Lower leg skin (tissue), 3 donors: ENCODE measurements at regions not wholly inside any gene's neighbourhood (a gene's known extent, or its start where the extent isn't known, plus 50 kb on each side); places are given as distances from the start of the nearest gene placed in this dataset.

ENCODE experiments used
- CTCF ChIP-seq, 3 donors: fragments of 450-650 bp; IDR thresholded peaks; one replicate each; pipeline ENCODE4 v1.5.1; 2016; ENCODE audit warnings: antibody characterized with exemption in 3 of 3, mild to moderate bottlenecking in 3 of 3, moderate library complexity in 2 of 3
- POLR2A ChIP-seq, 2 donors: fragments of 450-650 bp; IDR thresholded peaks; one replicate each; pipeline ENCODE4 v1.6.1; 2016 to 2017; ENCODE audit warnings: antibody characterized with exemption in 2 of 2, mild to moderate bottlenecking in 1 of 2, moderate library complexity in 1 of 2

GRCh38 chr13:73287831-73288230, 229.0 kb downstream of the KLF5 start:
- TF ChIP-seq CTCF (IDR thresholded peaks at IDR 0.05), result no peak
- TF ChIP-seq POLR2A (IDR thresholded peaks at IDR 0.05), result no peak
